ENCODE measurements at regions not wholly inside any gene's neighbourhood (a gene's known extent, or its start where the extent isn't known, plus 50 kb on each side); places are given as distances from the start of the nearest gene placed in this dataset.

DNA sequence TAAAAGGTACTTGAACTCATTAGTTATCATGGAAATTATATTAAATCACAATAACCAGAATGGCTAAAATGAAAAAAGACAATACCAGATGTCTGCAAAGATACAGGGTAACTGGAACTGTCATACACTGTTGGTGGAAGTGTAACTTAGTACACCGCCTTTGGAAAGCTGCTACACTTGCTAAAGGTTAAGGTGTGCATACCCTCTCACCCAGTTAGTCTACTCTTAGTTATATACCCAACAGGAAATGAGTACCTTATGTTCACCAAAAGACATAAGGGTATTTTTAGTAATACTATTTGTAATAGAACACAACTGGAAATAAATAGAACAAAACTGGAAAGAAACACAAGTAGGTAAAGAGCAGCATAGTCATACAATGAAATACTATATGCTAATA is 155.8 kb upstream of the THUMPD2 start:
- no peak for TF ChIP-seq POLR2AphosphoS5 (IDR thresholded peaks at IDR 0.05; ENCODE audit: low read depth, low read length)
- TF ChIP-seq POLR2A (IDR thresholded peaks at IDR 0.05; ENCODE audit: low read depth, low read length) = no peak
